Body of pancreas (tissue), 4 donors: ENCODE measurements at regions not wholly inside any gene's neighbourhood (a gene's known extent, or its start where the extent isn't known, plus 50 kb on each side); places are given as distances from the start of the nearest gene placed in this dataset.

Source experiments
- ATAC-seq: fragments of 150-250 bp; one replicate; pipeline ENCODE4 v1.9.1; 2016
- DNase-seq, 4 donors: peaks; one replicate each; pipeline ENCODE4 v3.0.0-alpha.2; 2019
- H3K27ac ChIP-seq, 4 donors: fragments of 200-600 bp; sonication (generic); 1 replicate in 3 of 4; 2 replicates in 1 of 4; pipeline versions ENCODE4 v1.5.1 to v1.6.1; 2016 to 2019; ENCODE audit warnings: mild to moderate bottlenecking in 1 of 4, mixed read lengths in 1 of 4, moderate library complexity in 1 of 4
- H3K27me3 ChIP-seq, 2 donors: fragments of 200-600 bp; sonication (generic); one replicate each; pipeline ENCODE4 v1.6.0; 2016; ENCODE audit warnings: mild to moderate bottlenecking in 1 of 2
- H3K36me3 ChIP-seq, 2 donors: fragments of 200-600 bp; sonication (generic); replicated peaks in 1 of 2; 2 replicates each; pipeline ENCODE4 v1.5.1; 2016; ENCODE audit warnings: low read depth in 2 of 2; ENCODE audit not compliant: insufficient read depth in 1 of 2
- H3K4me1 ChIP-seq: fragments of 200-600 bp; sonication (generic); one replicate; pipeline ENCODE4 v1.6.0; 2016
- H3K4me3 ChIP-seq, 2 donors: fragments of 200-600 bp; sonication (generic); 1 replicate in 1 of 2; 2 replicates in 1 of 2; pipeline ENCODE4 v1.5.1; 2016 to 2019
- H3K9me3 ChIP-seq, 3 donors: fragments of 200-600 bp; sonication (generic); 1 replicate in 2 of 3; 2 replicates in 1 of 3; pipeline ENCODE4 v1.5.1; 2016
- CTCF ChIP-seq, 7 experiments: fragments of 450-650 bp in 4 of 7; fragments of 200-600 bp in 3 of 7; sonication (generic) in 3 of 7; IDR thresholded peaks; one replicate each; pipeline ENCODE4 v1.5.1; 2016 to 2019; ENCODE audit warnings: antibody characterized with exemption in 7 of 7
- POLR2A ChIP-seq, 3 donors: fragments of 450-650 bp; IDR thresholded peaks; one replicate each; pipeline ENCODE4 v1.6.1; 2016; ENCODE audit warnings: antibody characterized with exemption in 3 of 3, mild to moderate bottlenecking in 2 of 3
- WGBS, 2 donors: methylation state at CpG; one replicate each; pipeline ENCODE4 v1.1.5; 2017; 5-methylcytosine and 5-hydroxymethylcytosine counted together
- intact Hi-C: fragments of 100-400 bp; cut with DNase I; formaldehyde crosslinking; loops from one replicate; pipeline ENCODE4 v1.15.1; 2023

DNA sequence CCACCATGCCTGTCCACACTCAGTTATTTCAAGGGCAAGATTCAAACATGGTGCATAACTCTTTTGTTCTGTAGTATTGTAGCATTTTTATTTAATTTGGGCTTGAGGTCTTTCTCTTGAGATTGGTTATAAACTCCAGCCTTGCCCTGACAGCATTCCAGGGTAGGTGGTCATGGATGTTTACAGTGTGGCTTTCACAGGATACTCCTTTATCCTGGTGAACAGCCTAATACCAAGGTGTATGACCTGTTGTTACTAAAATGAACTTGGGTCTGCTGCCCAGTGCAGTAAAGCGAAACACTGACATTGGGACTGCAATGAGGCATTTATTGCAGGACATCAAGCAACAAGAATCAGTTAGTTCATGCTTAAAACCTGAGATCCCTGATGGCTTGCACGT lies 434.8 kb downstream of the ANKRD50 start:
- no peak overlapping the region for H3K27ac ChIP-seq
- no peaks in the 10 kb centered on the region for H3K9me3 ChIP-seq
- ATAC-seq (no peak), DNase-seq (no peak)
- H3K27me3 ChIP-seq, result no peaks in the 10 kb centered on the region
- intact Hi-C loops, result no loop called here
- no peaks in the 10 kb centered on the region for H3K36me3 ChIP-seq
- TF ChIP-seq POLR2A (IDR thresholded peaks at IDR 0.05), result no peak
- TF ChIP-seq CTCF (IDR thresholded peaks at IDR 0.05), result no peak
- H3K4me1 ChIP-seq, result no peaks in the 10 kb centered on the region
- no peak overlapping the region for H3K4me3 ChIP-seq
- WGBS, 2 donors, result 75 to 95% methylated on average over 2 of the region's 2 CpGs

- Histone ChIP-seq H3K4me3 (no peak overlapping the region), H3K27ac (no peak overlapping the region), H3K9me3 (no peaks in the 10 kb centered on the region), H3K36me3 (no peaks in the 10 kb centered on the region), H3K4me1 (no peaks in the 10 kb centered on the region), H3K27me3 (no peaks in the 10 kb centered on the region)
- intact Hi-C loops, result no loop called here
- TF ChIP-seq CTCF (IDR thresholded peaks at IDR 0.05) (no peak), POLR2A (IDR thresholded peaks at IDR 0.05) (no peak)
- DNase-seq, result no peak
- ATAC-seq, result no peak
- 55 to 78% methylated on average over 1 of the region's 1 CpG for WGBS, 2 donors
Measured at GRCh38 chr4:124278477-124278876, 434.1 kb downstream of the ANKRD50 start.

DNA sequence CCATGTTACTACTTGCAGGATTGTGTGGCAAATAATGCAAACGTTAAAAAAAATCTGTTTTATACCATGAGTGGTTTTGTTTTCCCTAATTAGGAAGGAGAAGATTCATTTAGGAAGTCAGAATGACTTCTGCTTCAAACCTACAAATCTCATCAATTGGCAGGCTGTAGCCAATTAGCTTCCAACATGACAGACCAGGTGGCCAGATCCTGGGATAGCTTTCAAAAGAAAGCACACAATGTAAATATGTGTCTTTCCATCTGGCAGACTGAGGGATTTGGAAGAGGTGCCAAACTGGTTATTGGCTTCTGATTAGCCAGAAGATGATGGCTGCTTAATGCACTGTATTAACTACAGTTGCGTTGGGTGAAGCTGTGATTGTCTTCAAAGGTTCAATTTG lies 432.8 kb downstream of the ANKRD50 start:
- 25 to 29% methylated on average over 2 of the region's 2 CpGs for WGBS, 2 donors
- DNase-seq, result no peak
- H3K4me3 ChIP-seq, result no peak overlapping the region
- TF ChIP-seq CTCF (IDR thresholded peaks at IDR 0.05), result no peak
- no peak for TF ChIP-seq POLR2A (IDR thresholded peaks at IDR 0.05)
- H3K27ac ChIP-seq, result no peak overlapping the region
- no peak for ATAC-seq
- H3K9me3 ChIP-seq, result no peaks in the 10 kb centered on the region
- intact Hi-C loops, result no loop called here
- no peaks in the 10 kb centered on the region for H3K27me3 ChIP-seq
- H3K4me1 ChIP-seq, result no peaks in the 10 kb centered on the region
- no peaks in the 10 kb centered on the region for H3K36me3 ChIP-seq

- no peaks in the 10 kb centered on the region for H3K4me1 ChIP-seq
- intact Hi-C loops, result no loop called here
- no peak overlapping the region for H3K4me3 ChIP-seq
- H3K27ac ChIP-seq, result no peak overlapping the region
- no peaks in the 10 kb centered on the region for H3K27me3 ChIP-seq
- H3K9me3 ChIP-seq, result no peaks in the 10 kb centered on the region
- DNase-seq (no peak), ATAC-seq (no peak)
- no peaks in the 10 kb centered on the region for H3K36me3 ChIP-seq
- no peak for TF ChIP-seq CTCF (IDR thresholded peaks at IDR 0.05)
- 39 to 47% methylated on average over 4 of the region's 4 CpGs for WGBS, 2 donors
Measured at GRCh38 chr4:124282301-124282898, 430.1 kb downstream of the ANKRD50 start.

- Histone ChIP-seq H3K9me3 (no peaks in the 10 kb centered on the region), H3K4me1 (no peaks in the 10 kb centered on the region), H3K27me3 (no peaks in the 10 kb centered on the region), H3K27ac (no peak overlapping the region), H3K36me3 (no peaks in the 10 kb centered on the region), H3K4me3 (no peak overlapping the region)
- intact Hi-C loops, result no loop called here
- ATAC-seq (no peak), DNase-seq (no peak)
- WGBS, 2 donors, result 77 to 90% methylated on average over 2 of the region's 2 CpGs
- TF ChIP-seq CTCF (IDR thresholded peaks at IDR 0.05) (no peak), POLR2A (IDR thresholded peaks at IDR 0.05) (no peak)
Measured at GRCh38 chr4:124288706-124289486, 423.6 kb downstream of the ANKRD50 start.
